MCF 10A (cell line): ENCODE measurements at regions not wholly inside any gene's neighbourhood (a gene's known extent, or its start where the extent isn't known, plus 50 kb on each side); places are given as distances from the start of the nearest gene placed in this dataset.
"Not testable (repeated sequence)": the region's sequence is repeated elsewhere in the genome, so short reads cannot be mapped to it uniquely, and the experiment has no call there.

Source experiments
- BruUV-seq: library from RNA; stranded (reverse); fragments of 400-500 nt; replicated peaks from 2 replicates; lab custom pipeline; 2021; lab: Mats Ljungman, UMichigan
- CTCF ChIA-PET: fragments of 300-600 bp; sonication (Branson Sonifier 250); formaldehyde crosslinking; extraction: SDS; loops from one replicate; lab custom pipeline; 2021; ENCODE audit warnings: antibody characterized with exemption, inconsistent platforms; lab: Yijun Ruan, JAX
- POLR2A ChIA-PET: fragments of 300-600, 350-650 bp; sonication (Branson Sonifier 250); formaldehyde crosslinking; extraction: SDS; loops from one replicate; lab custom pipeline; 2020; ENCODE audit warnings: antibody characterized with exemption, inconsistent platforms; lab: Yijun Ruan, JAX
- DNase-seq: peaks from one replicate; pipeline ENCODE4 v3.0.0-alpha.2; 2018; ENCODE audit not compliant: unreplicated experiment
- H3K27ac Mint-ChIP-seq: one replicate; pipeline ENCODE4 v1.8.0; 2022; ENCODE audit warnings: mild to moderate bottlenecking, low read depth, mixed read lengths; ENCODE audit not compliant: unreplicated experiment
- H3K27me3 Mint-ChIP-seq: one replicate; pipeline ENCODE4 v1.8.0; 2022; ENCODE audit warnings: mixed read lengths; ENCODE audit not compliant: insufficient read depth, unreplicated experiment
- H3K36me3 Mint-ChIP-seq: one replicate; pipeline ENCODE4 v1.8.0; 2022; ENCODE audit warnings: mild to moderate bottlenecking, moderate library complexity, mixed read lengths; ENCODE audit not compliant: insufficient read depth, unreplicated experiment
- H3K4me1 Mint-ChIP-seq: one replicate; pipeline ENCODE4 v1.8.0; 2022; ENCODE audit warnings: mixed read lengths; ENCODE audit not compliant: insufficient read depth, unreplicated experiment
- H3K4me3 Mint-ChIP-seq: one replicate; pipeline ENCODE4 v1.8.0; 2022; ENCODE audit warnings: mild to moderate bottlenecking, moderate library complexity, mixed read lengths; ENCODE audit not compliant: unreplicated experiment
- H3K9me3 Mint-ChIP-seq: one replicate; pipeline ENCODE4 v1.8.0; 2022; ENCODE audit warnings: mixed read lengths; ENCODE audit not compliant: unreplicated experiment
- intact Hi-C: fragments of 100-400 bp; cut with micrococcal nuclease; formaldehyde crosslinking; loops from 2 replicates; pipeline ENCODE4 v1.14.1; 2022

DNA sequence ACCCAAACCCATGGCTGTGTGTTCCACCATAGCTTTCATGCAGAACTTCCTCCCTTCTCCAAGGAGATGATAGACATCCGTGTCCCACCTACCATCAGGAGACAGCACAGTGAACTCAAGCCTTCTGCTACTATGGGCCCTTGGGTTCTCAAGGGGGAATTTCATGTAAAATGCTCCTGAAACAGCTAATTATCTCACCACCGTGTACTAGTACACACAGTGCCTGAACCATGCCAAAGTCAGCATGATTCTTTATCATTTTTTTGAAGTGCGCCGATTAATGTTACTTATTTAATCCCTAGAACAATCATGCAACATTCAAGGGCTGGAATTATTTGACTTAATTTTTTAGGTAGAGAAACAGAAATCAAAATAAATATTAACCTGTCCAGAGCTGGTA is 147.2 kb downstream of the PPIAL4A start:
- H3K9me3 Mint-ChIP-seq, DNase-seq, intact Hi-C loops, BruUV-seq, H3K4me3 Mint-ChIP-seq, CTCF ChIA-PET, H3K4me1 Mint-ChIP-seq, POLR2A ChIA-PET, H3K27ac Mint-ChIP-seq, H3K36me3 Mint-ChIP-seq, H3K27me3 Mint-ChIP-seq: not testable (repeated sequence)

DNA sequence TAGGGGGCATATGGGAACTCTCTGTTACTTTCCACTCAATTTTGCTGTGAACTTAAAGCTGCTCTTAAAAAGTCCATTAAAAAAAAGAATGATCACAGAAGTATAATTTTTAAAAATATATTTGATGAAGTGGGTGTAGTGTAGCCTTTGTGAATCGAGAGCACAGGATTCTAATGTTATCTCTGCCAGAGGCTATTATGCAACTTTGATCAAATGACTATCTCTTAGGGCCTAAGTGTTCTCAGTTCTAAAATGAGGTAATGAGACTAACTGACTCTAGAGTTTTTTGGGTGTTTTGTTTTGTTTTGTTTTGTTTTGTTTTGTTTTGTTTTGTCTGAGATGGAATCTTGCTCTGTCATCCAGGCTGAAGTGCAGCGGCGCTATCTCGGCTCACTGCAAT is 143.2 kb downstream of the FAM72B start:
- H3K27me3 Mint-ChIP-seq, H3K4me1 Mint-ChIP-seq, DNase-seq, CTCF ChIA-PET, POLR2A ChIA-PET, BruUV-seq, H3K4me3 Mint-ChIP-seq, H3K27ac Mint-ChIP-seq, H3K36me3 Mint-ChIP-seq, intact Hi-C loops, H3K9me3 Mint-ChIP-seq: not testable (repeated sequence)

DNA sequence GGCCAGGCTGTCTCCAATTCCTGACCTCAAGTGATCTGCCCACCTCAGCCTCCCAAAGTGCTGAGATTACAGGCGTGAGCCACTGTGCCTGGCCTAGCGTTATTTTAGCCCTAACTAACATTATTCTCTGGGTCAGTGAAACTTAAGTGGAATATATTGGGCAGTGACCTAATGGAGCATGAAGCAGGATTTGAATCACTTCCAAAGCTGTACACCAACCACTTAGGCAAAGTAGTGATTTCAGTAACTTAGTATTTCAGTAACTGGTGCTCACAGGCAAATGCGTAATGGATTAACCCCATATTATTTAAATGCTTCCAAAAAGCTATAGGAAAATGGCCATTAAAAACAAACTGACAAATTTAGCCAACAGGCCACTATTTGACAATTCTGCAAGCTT is 142.6 kb downstream of the FAM72B start:
- H3K36me3 Mint-ChIP-seq, CTCF ChIA-PET, H3K27ac Mint-ChIP-seq, POLR2A ChIA-PET, H3K9me3 Mint-ChIP-seq, H3K4me3 Mint-ChIP-seq, H3K27me3 Mint-ChIP-seq, intact Hi-C loops, DNase-seq, H3K4me1 Mint-ChIP-seq, BruUV-seq: not testable (repeated sequence)

DNA sequence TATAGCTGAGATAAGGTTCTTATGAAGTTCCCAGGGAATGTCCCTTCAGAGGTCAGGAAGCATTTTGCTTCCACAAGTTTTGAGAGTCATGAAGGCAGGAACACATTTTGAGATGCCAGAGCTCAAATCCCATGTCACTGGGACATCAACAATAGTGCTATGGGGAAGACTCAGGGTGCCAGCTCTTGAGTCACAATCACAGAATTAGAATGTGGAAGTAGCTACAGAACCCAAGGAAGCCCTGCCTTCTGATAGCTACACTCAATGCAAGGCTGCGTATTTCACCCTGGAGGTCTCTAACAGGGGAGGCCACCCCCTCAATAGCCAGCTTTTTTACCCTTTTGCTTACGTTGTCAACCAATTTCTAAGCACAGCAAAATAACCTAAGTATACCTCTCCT is 141.3 kb downstream of the FAM72B start:
- H3K4me3 Mint-ChIP-seq, H3K27me3 Mint-ChIP-seq, H3K36me3 Mint-ChIP-seq, BruUV-seq, intact Hi-C loops, DNase-seq, H3K27ac Mint-ChIP-seq, POLR2A ChIA-PET, H3K9me3 Mint-ChIP-seq, CTCF ChIA-PET, H3K4me1 Mint-ChIP-seq: not testable (repeated sequence)

DNA sequence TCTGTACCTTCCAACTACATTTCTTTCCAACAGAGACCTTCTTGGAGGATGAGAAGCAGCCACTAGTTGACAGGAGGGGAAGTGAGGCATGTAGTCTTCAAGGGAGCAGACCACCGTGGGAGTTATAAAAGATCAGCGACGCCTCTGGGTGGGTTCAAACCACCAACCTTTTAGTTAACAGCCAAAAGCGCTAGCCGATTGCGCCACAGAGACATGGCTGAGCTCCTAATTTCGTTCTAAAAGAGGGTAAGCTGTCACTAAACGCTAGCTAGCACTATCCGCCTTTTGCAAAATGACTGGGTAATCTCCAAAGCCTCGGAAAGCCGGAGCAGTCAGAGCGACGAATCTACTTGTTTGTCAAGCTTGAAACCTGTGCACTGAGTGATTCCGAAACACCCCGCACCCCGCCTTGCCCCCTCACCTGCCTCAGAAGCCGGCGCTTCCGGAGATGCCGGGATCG is 135.8 kb downstream of the FAM72B start:
- intact Hi-C loops, H3K4me1 Mint-ChIP-seq, BruUV-seq, H3K27ac Mint-ChIP-seq, H3K9me3 Mint-ChIP-seq, H3K4me3 Mint-ChIP-seq, POLR2A ChIA-PET, H3K36me3 Mint-ChIP-seq, DNase-seq, H3K27me3 Mint-ChIP-seq, CTCF ChIA-PET: not testable (repeated sequence)

DNA sequence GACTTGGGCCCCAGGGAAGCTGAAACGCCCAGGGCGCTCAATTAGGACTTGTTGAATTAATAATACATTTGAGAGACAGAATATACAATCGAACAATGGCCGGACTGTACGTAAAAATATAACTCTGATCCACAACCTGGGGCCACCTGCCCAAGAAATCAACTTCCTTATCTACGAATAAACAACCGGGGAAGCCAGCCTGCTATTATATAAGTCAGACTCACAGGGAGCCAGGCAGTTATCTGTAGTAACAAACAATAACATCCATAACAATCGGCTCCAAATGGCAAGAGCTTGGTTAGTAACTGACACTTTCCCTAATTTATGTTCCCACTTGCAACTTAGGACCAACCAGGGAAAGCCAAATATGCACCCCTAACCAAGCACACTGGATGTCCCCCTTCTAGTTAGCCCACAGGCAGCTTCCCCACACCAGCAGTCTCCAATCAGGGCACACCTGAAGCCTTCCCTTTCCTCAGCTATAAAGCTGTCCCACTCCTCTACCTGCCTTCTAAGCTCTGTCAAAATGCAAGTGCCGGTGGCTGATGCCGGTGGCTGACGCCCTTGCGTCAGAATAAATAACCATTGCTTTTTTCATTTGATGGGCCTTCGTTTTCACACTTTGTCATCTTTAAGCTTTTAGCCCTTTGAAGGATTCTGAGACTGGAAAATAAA is 135.2 kb downstream of the FAM72B start:
- H3K27ac Mint-ChIP-seq, H3K4me1 Mint-ChIP-seq, intact Hi-C loops, H3K4me3 Mint-ChIP-seq, H3K9me3 Mint-ChIP-seq, BruUV-seq, POLR2A ChIA-PET, H3K36me3 Mint-ChIP-seq, CTCF ChIA-PET, H3K27me3 Mint-ChIP-seq, DNase-seq: not testable (repeated sequence)

DNA sequence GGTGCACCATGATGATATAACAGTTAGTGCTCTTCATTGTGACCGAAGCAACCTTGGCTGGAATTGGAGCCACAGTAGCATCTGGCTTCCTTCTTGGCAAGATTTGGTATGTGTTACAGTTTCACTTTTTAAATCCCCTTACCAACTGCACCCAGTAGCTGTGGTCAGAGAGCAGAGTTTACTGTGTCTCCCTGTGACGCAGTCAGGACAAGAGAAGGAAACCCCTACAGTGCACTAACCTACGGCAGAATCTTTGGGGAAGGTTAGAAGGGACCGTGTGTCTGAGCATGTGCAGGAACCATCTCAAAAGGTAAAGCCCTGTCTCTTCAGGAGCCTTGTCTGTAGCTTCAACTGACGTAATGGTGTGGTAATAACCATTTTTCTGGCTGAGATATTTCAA is 134.0 kb downstream of the FAM72B start:
- H3K4me1 Mint-ChIP-seq, H3K36me3 Mint-ChIP-seq, H3K4me3 Mint-ChIP-seq, CTCF ChIA-PET, H3K9me3 Mint-ChIP-seq, intact Hi-C loops, H3K27me3 Mint-ChIP-seq, DNase-seq, H3K27ac Mint-ChIP-seq, POLR2A ChIA-PET, BruUV-seq: not testable (repeated sequence)

DNA sequence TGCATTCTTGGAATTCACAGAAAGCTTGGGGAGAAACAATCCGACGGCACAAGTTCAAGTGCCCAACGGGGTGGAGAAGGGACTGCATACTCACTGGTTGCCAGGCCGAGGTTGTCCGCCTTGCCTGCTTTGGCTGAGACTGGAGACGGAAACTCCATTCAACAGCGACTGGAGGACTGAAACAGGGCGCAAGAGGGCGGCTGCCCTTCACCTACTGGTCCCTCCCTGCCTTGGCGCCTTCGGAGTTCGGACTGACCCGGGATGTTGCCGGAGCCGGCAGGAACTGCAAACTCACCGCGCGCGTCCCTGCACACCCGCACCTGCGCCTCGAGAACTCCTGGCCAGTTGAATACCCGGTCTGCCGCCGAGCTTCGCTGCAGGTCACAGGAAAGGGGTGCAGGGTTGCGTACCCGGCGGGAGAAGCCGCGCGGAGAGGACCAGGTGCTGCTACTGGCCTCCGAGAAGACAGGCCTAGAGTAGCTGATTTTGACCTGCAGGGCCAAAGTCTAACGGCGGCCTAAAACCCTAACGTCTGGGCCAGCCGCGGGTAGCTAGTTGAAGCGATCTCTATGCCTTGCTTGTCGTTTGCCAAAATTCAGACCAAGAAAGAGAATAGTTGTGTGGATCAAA is 132.9 kb downstream of the FAM72B start:
- intact Hi-C loops, H3K4me1 Mint-ChIP-seq, H3K4me3 Mint-ChIP-seq, DNase-seq, H3K36me3 Mint-ChIP-seq, H3K27ac Mint-ChIP-seq, CTCF ChIA-PET, POLR2A ChIA-PET, H3K27me3 Mint-ChIP-seq, BruUV-seq, H3K9me3 Mint-ChIP-seq: not testable (repeated sequence)

DNA sequence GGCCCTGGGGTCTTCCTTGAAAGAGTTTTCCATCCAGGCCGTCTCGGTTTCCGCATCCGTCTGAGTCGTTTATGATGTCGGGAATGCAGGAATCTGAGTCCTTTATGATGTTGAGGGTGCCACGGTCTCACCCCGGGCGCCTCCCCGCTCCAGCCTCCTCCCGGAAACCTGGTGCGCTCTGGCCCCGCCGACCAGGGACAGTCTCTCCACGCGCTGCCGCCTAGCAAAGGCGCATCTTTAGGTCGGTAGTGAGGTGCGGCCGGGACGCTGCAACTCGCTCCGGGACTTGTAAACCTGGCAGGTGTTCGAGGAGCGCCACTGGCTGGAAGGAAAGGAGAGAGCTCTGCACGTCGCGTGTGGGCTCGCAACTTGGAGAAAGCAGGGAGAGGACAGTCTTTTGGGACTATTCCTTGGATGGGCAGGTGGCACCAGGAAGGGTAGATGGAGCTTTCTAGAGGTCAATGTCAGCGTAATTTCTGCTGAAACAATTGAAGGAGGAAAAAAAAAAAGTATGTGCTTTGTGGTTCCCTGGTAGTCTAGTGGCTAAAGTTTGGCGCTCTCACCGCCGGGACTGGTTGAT is 132.0 kb downstream of the FAM72B start:
- intact Hi-C loops, DNase-seq, BruUV-seq, H3K27ac Mint-ChIP-seq, H3K36me3 Mint-ChIP-seq, H3K9me3 Mint-ChIP-seq, POLR2A ChIA-PET, H3K27me3 Mint-ChIP-seq, H3K4me3 Mint-ChIP-seq, H3K4me1 Mint-ChIP-seq, CTCF ChIA-PET: not testable (repeated sequence)
